Endothelial cell of umbilical vein (primary cell): ENCODE measurements at regions not wholly inside any gene's neighbourhood (a gene's known extent, or its start where the extent isn't known, plus 50 kb on each side); places are given as distances from the start of the nearest gene placed in this dataset.

ENCODE experiments used
- BruUV-seq: library from RNA; stranded (reverse); fragments of 400-500 nt; replicated peaks from 2 replicates; lab custom pipeline; 2021; lab: Mats Ljungman, UMichigan
- CTCF ChIA-PET: fragments of 300-600, 350-600 bp; sonication (Branson Sonifier 250); formaldehyde crosslinking; loops from one replicate; lab custom pipeline; 2021; ENCODE audit warnings: antibody characterized with exemption, inconsistent platforms; lab: Charles Lee
- POLR2A ChIA-PET: fragments of 300-600, 350-600 bp; sonication (Branson Sonifier 250); formaldehyde crosslinking; loops from one replicate; lab custom pipeline; 2021; ENCODE audit warnings: antibody characterized with exemption, inconsistent platforms; lab: Charles Lee
- DNase-seq: peaks from one replicate; pipeline ENCODE4 v3.0.0-alpha.2; 2011; ENCODE audit warnings: low read depth, low spot score
- FAIRE-seq: peaks from 2 replicates; lab custom pipeline; 2011; peaks lifted over from hg19 to GRCh38; lab: Jason Lieb, UNC
- H2AFZ ChIP-seq: 2 replicates; pipeline ENCODE4 v1.6.0; 2012; ENCODE audit warnings: low read depth, low read length, control low read depth, inconsistent platforms
- H3K27ac ChIP-seq: 2 replicates; pipeline ENCODE4 v1.5.1; 2011; ENCODE audit warnings: low read depth, mild to moderate bottlenecking, control low read depth, low read length, moderate library complexity; ENCODE audit not compliant: insufficient read depth
- H3K27me3 ChIP-seq, 2 experiments: 2 replicates each; pipeline versions ENCODE4 v1.6.0 to v1.6.1; 2011; ENCODE audit warnings: low read length in 2 of 2, mixed read lengths in 1 of 2; ENCODE audit not compliant: control insufficient read depth in 2 of 2, insufficient read depth in 2 of 2
- H3K36me3 ChIP-seq, 2 experiments: 2 replicates in 1 of 2; 3 replicates in 1 of 2; pipeline ENCODE4 v1.5.1; 2011; ENCODE audit warnings: low read length in 2 of 2, mild to moderate bottlenecking in 1 of 2, moderate library complexity in 1 of 2; ENCODE audit not compliant: control insufficient read depth in 2 of 2, insufficient read depth in 2 of 2; ENCODE audit errors: extremely low read depth in 1 of 2
- H3K4me1 ChIP-seq: 3 replicates; pipeline ENCODE4 v1.5.1; 2011; ENCODE audit warnings: mild to moderate bottlenecking, low read length; ENCODE audit not compliant: control insufficient read depth, insufficient read depth; ENCODE audit errors: extremely low read depth
- H3K4me2 ChIP-seq: 2 replicates; pipeline ENCODE4 v1.6.1; 2011; ENCODE audit warnings: low read length, control low read depth, mixed read lengths; ENCODE audit not compliant: insufficient read depth
- H3K4me3 ChIP-seq, 3 experiments: fragments of 200-600 bp in 1 of 3; sonication (generic), shearing (Covaris generic) in 1 of 3; replicated peaks in 1 of 3; 2 replicates each; pipeline ENCODE4 v1.5.1; 2011 to 2016; ENCODE audit warnings: control low read depth in 3 of 3, low read length in 3 of 3, mild to moderate bottlenecking in 2 of 3, inconsistent platforms in 1 of 3, low read depth in 1 of 3, moderate library complexity in 1 of 3; ENCODE audit not compliant: insufficient read depth in 1 of 3
- H3K79me2 ChIP-seq: 2 replicates; pipeline ENCODE4 v1.6.0; 2012; ENCODE audit warnings: low read length, inconsistent platforms; ENCODE audit not compliant: control insufficient read depth, insufficient read depth
- H3K9ac ChIP-seq: replicated peaks from 2 replicates; pipeline ENCODE3; 2011; ENCODE audit warnings: low read length, control low read depth; ENCODE audit not compliant: insufficient read depth; ENCODE audit errors: extremely low read depth
- H3K9me1 ChIP-seq: replicated peaks from 3 replicates; pipeline ENCODE4 v1.6.0; 2011; ENCODE audit warnings: mild to moderate bottlenecking, low read length; ENCODE audit not compliant: control insufficient read depth, insufficient read depth; ENCODE audit errors: extremely low read depth
- H3K9me3 ChIP-seq: replicated peaks from 2 replicates; pipeline ENCODE4 v1.5.1; 2012; ENCODE audit warnings: low read length, inconsistent platforms; ENCODE audit not compliant: control insufficient read depth, insufficient read depth
- H4K20me1 ChIP-seq: replicated peaks from 2 replicates; pipeline ENCODE3; 2011; ENCODE audit warnings: mild to moderate bottlenecking, low read length; ENCODE audit not compliant: control insufficient read depth, insufficient read depth; ENCODE audit errors: extremely low read depth
- EZH2 ChIP-seq: IDR thresholded peaks from 2 replicates; pipeline ENCODE4 v1.6.1; 2012; ENCODE audit warnings: borderline replicate concordance, low read depth, mild to moderate bottlenecking, moderate library complexity, low read length, inconsistent platforms; ENCODE audit not compliant: severe bottlenecking
- FOS ChIP-seq: IDR thresholded peaks from 2 replicates; pipeline ENCODE4 v1.6.1; 2011; ENCODE audit warnings: mild to moderate bottlenecking, low read length, moderate library complexity, borderline replicate concordance; ENCODE audit not compliant: insufficient read depth
- GATA2 ChIP-seq: IDR thresholded peaks from 2 replicates; pipeline ENCODE4 v1.7.0; 2011; ENCODE audit warnings: low read depth, mild to moderate bottlenecking, moderate library complexity, mixed read lengths, low read length; ENCODE audit not compliant: insufficient read length, insufficient read depth
- JUN ChIP-seq: IDR thresholded peaks from 2 replicates; pipeline ENCODE4 v1.6.1; 2011; ENCODE audit warnings: borderline replicate concordance, low read depth; ENCODE audit not compliant: insufficient read length, insufficient read depth
- MAX ChIP-seq: IDR thresholded peaks from 2 replicates; pipeline ENCODE4 v1.6.1; 2011; ENCODE audit not compliant: insufficient read depth, insufficient read length
- MYC ChIP-seq: IDR thresholded peaks from one replicate; pipeline ENCODE4 v1.6.1; 2011; ENCODE audit warnings: mild to moderate bottlenecking, low read depth, low read length
- POLR2A ChIP-seq: IDR thresholded peaks from 2 replicates; pipeline ENCODE4 v1.6.1; 2012; ENCODE audit warnings: low read depth, mild to moderate bottlenecking, control low read depth, low read length
- POLR2AphosphoS5 ChIP-seq: IDR thresholded peaks from 2 replicates; pipeline ENCODE4 v1.6.1; 2012; ENCODE audit warnings: low read depth, mild to moderate bottlenecking, control low read depth, low read length, moderate library complexity; ENCODE audit not compliant: insufficient read depth
- dilution Hi-C: fragments of 300-500 bp; cut with MboI; formaldehyde crosslinking; loops from one replicate; pipeline ENCODE4 v1.15.0; 2019; ENCODE audit warnings: low sequenced_read_pairs; ENCODE audit not compliant: extremely low pct_ligation_motif_present
- intact Hi-C: fragments of 100-400 bp; cut with micrococcal nuclease; formaldehyde crosslinking; loops from one replicate; pipeline ENCODE4 v1.10.0; 2022
- TF ChIP-seq, protein P1 (sequence below), 2 donors: IDR thresholded peaks; 1 replicate in 1 of 2; 2 replicates in 1 of 2; pipeline ENCODE4 v1.5.1; 2011; ENCODE audit warnings: low read length in 2 of 2, mild to moderate bottlenecking in 2 of 2, moderate library complexity in 2 of 2, control low read depth in 1 of 2, inconsistent platforms in 1 of 2, low read depth in 1 of 2; ENCODE audit not compliant: insufficient read depth in 1 of 2; ENCODE audit errors: extremely low read depth in 1 of 2

DNA sequence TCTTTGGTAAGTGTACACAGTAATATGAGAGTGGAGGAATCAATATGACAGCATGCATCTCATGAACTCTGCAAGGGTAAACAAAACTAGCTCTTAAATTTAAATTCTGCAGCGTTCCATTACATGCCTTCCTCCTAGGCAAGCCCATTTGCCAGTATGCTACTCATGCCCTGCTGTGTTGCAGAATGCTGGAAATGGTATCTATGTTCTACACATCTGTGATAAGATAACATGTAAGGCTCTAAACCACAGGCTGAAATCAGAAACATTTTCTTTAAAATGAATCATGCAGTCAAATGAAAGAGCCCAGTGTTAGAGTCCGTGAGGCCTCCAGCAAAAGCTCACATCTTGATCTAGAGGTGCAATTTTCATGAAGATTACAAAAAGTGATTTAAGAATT, 112.8 kb upstream of the FN1 start:
- CTCF ChIA-PET: no interaction called here
- H3K4me1 ChIP-seq: no peaks in the 10 kb centered on the region
- no peaks in the 10 kb centered on the region for H3K9me1 ChIP-seq
- BruUV-seq: no TSS peak
- no peaks in the 10 kb centered on the region for H3K36me3 ChIP-seq
- H3K4me3 ChIP-seq: no peak overlapping the region
- TF ChIP-seq POLR2AphosphoS5 (no peak), GATA2 (no peak), POLR2A (no peak), MAX (no peak), FOS (no peak)
- no peaks in the 10 kb centered on the region for H3K79me2 ChIP-seq
- H2AFZ ChIP-seq: no peak overlapping the region
- dilution Hi-C loops: no loop called here
- intact Hi-C loops: no loop called here
- POLR2A ChIA-PET: no interaction called here
- FAIRE-seq (no peak), DNase-seq (no peak)
- no peak overlapping the region for H3K9ac ChIP-seq
- no peaks in the 10 kb centered on the region for H3K9me3 ChIP-seq
- no peaks in the 10 kb centered on the region for H4K20me1 ChIP-seq
- H3K27me3 ChIP-seq: no peaks in the 10 kb centered on the region
- no peak overlapping the region for H3K4me2 ChIP-seq
- no peak overlapping the region for H3K27ac ChIP-seq

DNA sequence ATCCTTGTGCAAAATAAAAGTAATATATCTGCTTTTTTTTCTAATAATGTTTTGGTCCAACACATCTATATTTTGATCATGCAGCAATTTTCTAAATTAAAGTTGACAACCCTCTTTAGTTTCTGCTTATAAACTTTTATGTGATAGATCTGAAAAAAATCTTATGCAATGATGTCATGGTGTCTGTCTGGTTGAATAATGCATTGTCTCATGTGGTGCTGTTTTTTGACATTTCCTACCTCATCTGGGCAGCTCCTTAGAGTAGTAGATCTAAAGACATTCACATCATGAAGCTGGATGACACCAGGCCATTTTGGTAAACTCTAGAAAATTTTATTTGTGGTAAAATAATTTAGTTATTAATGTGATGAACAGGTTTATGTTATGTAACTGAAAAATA, 106.8 kb upstream of the FN1 start:
- CTCF ChIA-PET: interaction anchor here (1.2 to 1.4 kb wide), 2 partner anchors 12 to 59 kb away, joined by 3 read pairs; no protein-coding TSS in a partner anchor
- BruUV-seq: no TSS peak
- TF ChIP-seq MYC (no peak), POLR2A (no peak), JUN (no peak), EZH2 (no peak), FOS (no peak), POLR2AphosphoS5 (no peak), GATA2 (no peak), MAX (no peak)
- TF ChIP-seq, protein P1, sequence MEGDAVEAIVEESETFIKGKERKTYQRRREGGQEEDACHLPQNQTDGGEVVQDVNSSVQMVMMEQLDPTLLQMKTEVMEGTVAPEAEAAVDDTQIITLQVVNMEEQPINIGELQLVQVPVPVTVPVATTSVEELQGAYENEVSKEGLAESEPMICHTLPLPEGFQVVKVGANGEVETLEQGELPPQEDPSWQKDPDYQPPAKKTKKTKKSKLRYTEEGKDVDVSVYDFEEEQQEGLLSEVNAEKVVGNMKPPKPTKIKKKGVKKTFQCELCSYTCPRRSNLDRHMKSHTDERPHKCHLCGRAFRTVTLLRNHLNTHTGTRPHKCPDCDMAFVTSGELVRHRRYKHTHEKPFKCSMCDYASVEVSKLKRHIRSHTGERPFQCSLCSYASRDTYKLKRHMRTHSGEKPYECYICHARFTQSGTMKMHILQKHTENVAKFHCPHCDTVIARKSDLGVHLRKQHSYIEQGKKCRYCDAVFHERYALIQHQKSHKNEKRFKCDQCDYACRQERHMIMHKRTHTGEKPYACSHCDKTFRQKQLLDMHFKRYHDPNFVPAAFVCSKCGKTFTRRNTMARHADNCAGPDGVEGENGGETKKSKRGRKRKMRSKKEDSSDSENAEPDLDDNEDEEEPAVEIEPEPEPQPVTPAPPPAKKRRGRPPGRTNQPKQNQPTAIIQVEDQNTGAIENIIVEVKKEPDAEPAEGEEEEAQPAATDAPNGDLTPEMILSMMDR (IDR thresholded peaks at IDR 0.05; ENCODE audit: extremely low read depth in 1 of 2, insufficient read depth in 1 of 2, low read depth in 1 of 2, low read length in 2 of 2): no peak
- Histone ChIP-seq H3K9ac (no peak overlapping the region), H3K27ac (no peak overlapping the region), H3K36me3 (no peaks in the 10 kb centered on the region), H3K9me1 (no peaks in the 10 kb centered on the region), H3K4me2 (no peak overlapping the region), H3K4me1 (peaks cover 12% of the 10 kb centered on the region), H4K20me1 (no peaks in the 10 kb centered on the region), H3K27me3 (no peaks in the 10 kb centered on the region), H3K79me2 (no peaks in the 10 kb centered on the region), H3K4me3 (no peak overlapping the region), H3K9me3 (no peaks in the 10 kb centered on the region), H2AFZ (no peak overlapping the region)
- intact Hi-C loops (no loop called here), dilution Hi-C loops (no loop called here)
- DNase-seq: no peak
- POLR2A ChIA-PET: no interaction called here
- FAIRE-seq: no peak
